Left ventricle myocardium inferior (tissue), 1 donor: ENCODE measurements at regions not wholly inside any gene's neighbourhood (a gene's known extent, or its start where the extent isn't known, plus 50 kb on each side); places are given as distances from the start of the nearest gene placed in this dataset.
"Not testable (repeated sequence)": the region's sequence is repeated elsewhere in the genome, so short reads cannot be mapped to it uniquely, and the experiment has no call there.

Experiments
- DNase-seq: peaks from one replicate; pipeline ENCODE4 v3.0.0-alpha.2; 2020
- H3K27ac ChIP-seq: fragments of 200-600 bp; replicated peaks from 2 replicates; pipeline ENCODE4 v1.8.0; 2021
- H3K27me3 ChIP-seq: fragments of 200-600 bp; 2 replicates; pipeline ENCODE4 v1.8.0; 2021; ENCODE audit warnings: low read depth
- H3K36me3 ChIP-seq: fragments of 200-600 bp; 2 replicates; pipeline ENCODE4 v1.8.0; 2021
- H3K4me1 ChIP-seq: fragments of 200-600 bp; 2 replicates; pipeline ENCODE4 v1.8.0; 2021
- H3K4me3 ChIP-seq: fragments of 200-600 bp; 2 replicates; pipeline ENCODE4 v1.8.0; 2021; ENCODE audit warnings: mild to moderate bottlenecking, moderate library complexity
- H3K9me3 ChIP-seq: fragments of 200-600 bp; replicated peaks from 2 replicates; pipeline ENCODE4 v1.8.0; 2021
- intact Hi-C: fragments of 100-400 bp; cut with micrococcal nuclease; formaldehyde crosslinking; loops from one replicate; pipeline ENCODE4 v1.11.0; 2022
- TF ChIP-seq, protein P1 (sequence below): fragments of 200-600 bp; IDR thresholded peaks from 2 replicates; pipeline ENCODE4 v1.8.0; 2021; ENCODE audit warnings: antibody characterized with exemption, mild to moderate bottlenecking, borderline replicate concordance
- donor health status: DM: no; HTN: yes; CAD: no; lungs with severe emphysema.

DNA sequence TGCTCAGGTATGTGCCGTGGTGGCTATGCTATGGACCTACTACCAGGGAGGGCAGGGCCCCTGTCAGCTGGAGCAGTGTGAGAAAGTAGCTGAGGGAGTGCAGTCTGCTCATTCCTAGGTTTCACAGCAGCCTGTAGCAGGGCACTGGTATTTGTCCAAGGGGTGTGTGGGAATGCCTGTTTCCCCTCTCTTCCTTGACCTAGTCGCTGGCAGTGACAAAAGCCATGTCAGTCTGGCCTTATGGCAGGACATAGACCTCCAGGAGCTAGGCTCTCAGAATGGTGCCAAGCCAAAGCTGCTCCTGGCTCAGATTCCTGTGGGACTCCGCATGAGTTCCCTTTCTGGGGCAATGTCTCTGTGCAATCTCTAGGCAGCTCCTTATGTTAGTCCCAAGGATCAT is 253.9 kb upstream of the TYRP1 start:
- Histone ChIP-seq H3K36me3 (no peaks in the 10 kb centered on the region), H3K27ac (no peak overlapping the region), H3K27me3 (no peaks in the 10 kb centered on the region), H3K4me3 (no peak overlapping the region), H3K4me1 (peaks cover 12% of the 10 kb centered on the region), H3K9me3 (peaks cover 12% of the 10 kb centered on the region)
- no peak for DNase-seq
- intact Hi-C loops, result no loop called here
- TF ChIP-seq, protein P1, sequence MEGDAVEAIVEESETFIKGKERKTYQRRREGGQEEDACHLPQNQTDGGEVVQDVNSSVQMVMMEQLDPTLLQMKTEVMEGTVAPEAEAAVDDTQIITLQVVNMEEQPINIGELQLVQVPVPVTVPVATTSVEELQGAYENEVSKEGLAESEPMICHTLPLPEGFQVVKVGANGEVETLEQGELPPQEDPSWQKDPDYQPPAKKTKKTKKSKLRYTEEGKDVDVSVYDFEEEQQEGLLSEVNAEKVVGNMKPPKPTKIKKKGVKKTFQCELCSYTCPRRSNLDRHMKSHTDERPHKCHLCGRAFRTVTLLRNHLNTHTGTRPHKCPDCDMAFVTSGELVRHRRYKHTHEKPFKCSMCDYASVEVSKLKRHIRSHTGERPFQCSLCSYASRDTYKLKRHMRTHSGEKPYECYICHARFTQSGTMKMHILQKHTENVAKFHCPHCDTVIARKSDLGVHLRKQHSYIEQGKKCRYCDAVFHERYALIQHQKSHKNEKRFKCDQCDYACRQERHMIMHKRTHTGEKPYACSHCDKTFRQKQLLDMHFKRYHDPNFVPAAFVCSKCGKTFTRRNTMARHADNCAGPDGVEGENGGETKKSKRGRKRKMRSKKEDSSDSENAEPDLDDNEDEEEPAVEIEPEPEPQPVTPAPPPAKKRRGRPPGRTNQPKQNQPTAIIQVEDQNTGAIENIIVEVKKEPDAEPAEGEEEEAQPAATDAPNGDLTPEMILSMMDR, result no peak

DNA sequence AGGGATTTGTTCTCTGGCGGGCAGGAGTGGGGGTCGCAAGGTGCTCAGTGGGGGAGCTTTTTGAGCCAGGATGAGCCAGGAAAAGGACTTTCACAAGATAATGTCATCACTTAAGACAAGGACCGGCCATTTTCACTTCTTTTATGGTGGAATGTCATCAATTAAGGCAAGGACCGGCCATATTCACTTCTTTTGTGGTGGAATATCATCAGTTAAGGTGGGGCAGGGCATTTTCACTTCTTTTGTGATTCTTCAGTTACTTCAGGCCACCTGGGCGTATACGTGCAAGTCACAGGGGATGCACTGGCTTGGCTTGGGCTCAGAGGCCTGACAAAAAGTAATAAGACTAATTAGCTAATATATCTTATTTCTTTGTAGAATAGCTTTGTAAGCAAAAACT is 252.1 kb upstream of the TYRP1 start:
- peak overlapping the region; percentile 56 for H3K27ac ChIP-seq
- H3K36me3 ChIP-seq, H3K9me3 ChIP-seq, intact Hi-C loops, H3K4me3 ChIP-seq, H3K27me3 ChIP-seq, DNase-seq: not testable (repeated sequence)
- H3K4me1 ChIP-seq, result peaks cover 12% of the 10 kb centered on the region

DNA sequence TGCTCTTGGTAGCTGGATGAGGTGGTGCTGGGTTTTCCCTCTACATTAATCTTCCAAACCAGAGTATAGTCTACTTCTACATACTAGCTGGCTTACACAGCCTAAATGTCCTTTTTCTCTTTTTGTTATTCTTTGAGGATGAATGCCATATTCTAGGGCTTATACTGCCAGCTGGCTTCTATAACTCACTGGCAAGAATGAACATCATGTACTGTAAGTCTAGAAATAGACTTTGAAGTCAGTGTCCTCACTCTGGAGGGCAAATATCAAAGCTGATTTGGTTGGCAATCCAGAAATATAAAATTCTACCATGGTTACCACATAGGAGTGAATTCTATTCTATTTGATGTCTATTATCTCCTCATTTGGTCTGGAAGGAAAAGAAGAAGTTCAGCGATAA is 251.7 kb upstream of the TYRP1 start:
- Histone ChIP-seq H3K27ac (peak overlapping the region; percentile 56), H3K4me1 (peaks cover 12% of the 10 kb centered on the region), H3K27me3 (no peaks in the 10 kb centered on the region), H3K9me3 (peaks cover under 1% of the 10 kb centered on the region), H3K4me3 (no peak overlapping the region), H3K36me3 (no peaks in the 10 kb centered on the region)
- DNase-seq, result no peak
- TF ChIP-seq, protein P1, result no peak
- intact Hi-C loops, result no loop called here

DNA sequence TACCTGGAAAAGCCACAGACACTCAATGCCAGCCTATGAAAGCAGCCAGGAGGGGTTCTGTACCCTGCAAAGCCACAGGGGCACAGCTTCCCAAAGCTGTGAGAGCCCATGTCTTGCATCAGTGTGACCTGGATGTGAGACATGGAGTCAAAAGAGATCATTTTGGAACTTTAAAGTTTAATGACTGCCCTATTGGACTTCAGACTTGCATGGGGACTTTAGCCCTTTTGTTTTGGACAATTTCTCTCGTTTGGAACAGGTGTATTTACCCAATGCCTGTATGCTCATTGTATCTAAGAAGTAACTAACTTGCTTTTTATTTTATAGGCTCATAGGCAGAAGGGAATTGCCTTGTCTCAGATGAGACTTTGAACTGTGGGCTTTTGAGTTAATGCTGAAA is 244.9 kb upstream of the TYRP1 start:
- DNase-seq, result no peak
- H3K27me3 ChIP-seq, result no peaks in the 10 kb centered on the region
- no peak overlapping the region for H3K4me3 ChIP-seq
- H3K27ac ChIP-seq, result no peak overlapping the region
- intact Hi-C loops, result no loop called here
- no peaks in the 10 kb centered on the region for H3K4me1 ChIP-seq
- H3K9me3 ChIP-seq, result no peaks in the 10 kb centered on the region
- TF ChIP-seq, protein P1, result no peak
- H3K36me3 ChIP-seq, result no peaks in the 10 kb centered on the region

DNA sequence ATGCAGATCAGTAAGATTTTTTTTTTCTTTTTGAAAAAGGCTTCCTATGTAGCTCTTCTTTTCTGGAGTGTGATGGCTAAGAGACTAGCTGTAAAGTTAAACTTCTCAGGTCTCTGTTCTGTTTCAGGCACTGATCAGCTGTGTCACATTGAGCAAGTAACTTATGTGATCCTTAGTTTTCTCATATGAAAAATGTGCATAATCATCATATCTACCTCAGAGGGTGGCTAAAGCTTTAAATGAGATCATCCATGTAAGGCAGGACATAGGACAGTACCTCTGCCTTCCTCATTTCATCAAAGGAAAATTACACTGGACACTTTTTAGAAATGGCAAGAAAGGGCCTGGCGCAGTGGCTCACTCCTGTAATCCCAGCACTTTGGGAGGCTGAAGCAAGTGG is 235.9 kb upstream of the TYRP1 start:
- Histone ChIP-seq H3K9me3 (no peaks in the 10 kb centered on the region), H3K4me1 (no peaks in the 10 kb centered on the region), H3K27me3 (no peaks in the 10 kb centered on the region), H3K36me3 (no peaks in the 10 kb centered on the region), H3K27ac (no peak overlapping the region), H3K4me3 (no peak overlapping the region)
- no peak for DNase-seq
- intact Hi-C loops, result no loop called here
- TF ChIP-seq, protein P1, result no peak

DNA sequence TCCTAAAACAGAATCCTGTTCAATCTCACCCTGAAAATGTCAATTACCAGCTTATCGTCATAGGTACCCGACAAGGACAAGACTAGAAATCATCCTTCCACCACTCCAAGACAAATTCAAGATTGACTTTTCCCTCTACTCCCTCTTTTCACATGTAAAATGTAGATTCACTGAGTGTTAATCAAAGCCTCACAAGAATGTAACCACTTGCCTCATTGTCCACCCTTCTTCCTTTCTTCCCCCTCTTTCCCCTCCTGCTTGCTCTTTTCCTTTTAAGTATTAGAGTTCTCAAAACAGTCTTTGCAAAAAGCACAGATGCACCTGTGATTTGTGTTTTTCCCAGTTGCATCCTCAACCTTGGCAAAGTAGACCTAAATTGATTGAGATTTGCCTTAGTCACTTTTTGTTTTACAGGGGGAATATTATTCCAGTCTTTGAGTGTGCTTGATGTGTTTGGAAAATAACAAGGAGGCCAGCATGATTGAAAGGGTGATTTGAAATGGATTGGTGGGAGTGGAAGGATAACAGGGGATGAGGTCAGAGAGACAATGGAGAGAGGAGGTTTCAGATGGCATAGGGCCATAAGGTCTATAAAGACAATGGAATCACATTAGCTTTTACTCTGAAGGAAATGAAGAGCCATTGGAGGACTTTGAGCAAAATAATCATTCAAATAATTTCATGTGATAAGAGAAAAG is 231.3 kb upstream of the TYRP1 start:
- no peak overlapping the region for H3K27ac ChIP-seq
- H3K9me3 ChIP-seq, result no peaks in the 10 kb centered on the region
- no peaks in the 10 kb centered on the region for H3K27me3 ChIP-seq
- no peaks in the 10 kb centered on the region for H3K4me1 ChIP-seq
- TF ChIP-seq, protein P1, result no peak
- intact Hi-C loops, result loop anchor here (10.0 kb wide), 1 partner anchor 57 kb away; no protein-coding TSS in a partner anchor
- H3K4me3 ChIP-seq, result no peak overlapping the region
- no peaks in the 10 kb centered on the region for H3K36me3 ChIP-seq
- no peak for DNase-seq
